GM12878 (cell line): ENCODE measurements at regions not wholly inside any gene's neighbourhood (a gene's known extent, or its start where the extent isn't known, plus 50 kb on each side); places are given as distances from the start of the nearest gene placed in this dataset.
"Not testable (repeated sequence)": the region's sequence is repeated elsewhere in the genome, so short reads cannot be mapped to it uniquely, and the experiment has no call there.

Experiments used
- ATAC-seq: fragments of 200-7000 bp; cut with Tn5 transposase; 3 replicates; pipeline ENCODE4 v1.9.1; 2020; ENCODE audit warnings: mild to moderate bottlenecking, moderate library complexity
- BruUV-seq: library from RNA; stranded (reverse); fragments of 400-500 nt; replicated peaks from 2 replicates; lab custom pipeline; 2021; lab: Mats Ljungman, UMichigan
- CTCF ChIA-PET: fragments of 300-600 bp; sonication (Branson Sonifier 250); formaldehyde crosslinking; extraction: SDS; loops from one replicate; lab custom pipeline; 2021; ENCODE audit warnings: inconsistent platforms; lab: Yijun Ruan, JAX
- POLR2A ChIA-PET: fragments of 350-600 bp; formaldehyde crosslinking; extraction: SDS; loops from one replicate; lab custom pipeline; 2021; ENCODE audit warnings: inconsistent platforms; lab: Charles Lee
- RAD21 ChIA-PET: fragments of 300-600 bp; sonication (Branson Sonifier 250); formaldehyde crosslinking; loops from one replicate; lab custom pipeline; 2023; ENCODE audit warnings: antibody characterized with exemption; ENCODE audit not compliant: unreplicated experiment; lab: Charles Lee
- SMC1A ChIA-PET: fragments of 300-600 bp; sonication (Branson Sonifier 250); formaldehyde crosslinking; loops from one replicate; lab custom pipeline; 2023; ENCODE audit not compliant: unreplicated experiment, uncharacterized antibody; lab: Charles Lee
- DNase-seq: peaks from one replicate; pipeline ENCODE4 v3.0.0-alpha.2; 2011; ENCODE audit warnings: low read depth, low spot score
- FAIRE-seq: peaks from 3 replicates; lab custom pipeline; 2011; peaks lifted over from hg19 to GRCh38; lab: Jason Lieb, UNC
- H2AFZ ChIP-seq: 2 replicates; pipeline ENCODE4 v1.6.0; 2011; ENCODE audit warnings: low read depth, low read length, control low read depth; ENCODE audit not compliant: control insufficient read depth
- H3K27ac ChIP-seq: 2 replicates; pipeline ENCODE4 v1.5.1; 2011; ENCODE audit warnings: control low read depth; ENCODE audit not compliant: control insufficient read depth, insufficient read depth
- H3K27me3 ChIP-seq, 2 experiments: replicated peaks in 1 of 2; 2 replicates each; pipeline versions ENCODE4 v1.6.0 to v1.6.1; 2011; ENCODE audit warnings: low read length in 1 of 2; ENCODE audit not compliant: control insufficient read depth in 2 of 2, insufficient read depth in 2 of 2
- H3K36me3 ChIP-seq, 2 experiments: 2 replicates each; pipeline ENCODE4 v1.5.1; 2011; ENCODE audit warnings: low read length in 1 of 2; ENCODE audit not compliant: control insufficient read depth in 2 of 2, insufficient read depth in 2 of 2
- H3K4me1 ChIP-seq: 2 replicates; pipeline ENCODE4 v1.6.1; 2011; ENCODE audit warnings: mild to moderate bottlenecking, low read length, moderate library complexity, mixed read lengths; ENCODE audit not compliant: control insufficient read depth, insufficient read depth
- H3K4me2 ChIP-seq: 2 replicates; pipeline ENCODE4 v1.6.0; 2011; ENCODE audit warnings: control low read depth; ENCODE audit not compliant: control insufficient read depth, insufficient read depth
- H3K4me3 ChIP-seq: fragments of 200-600 bp; sonication (generic); 2 replicates; pipeline ENCODE4 v1.5.1; 2016
- H3K79me2 ChIP-seq: 2 replicates; pipeline ENCODE4 v1.6.0; 2011; ENCODE audit warnings: low read length; ENCODE audit not compliant: control insufficient read depth, insufficient read depth
- H3K9ac ChIP-seq: 2 replicates; pipeline ENCODE4 v1.8.0; 2011; ENCODE audit warnings: low read length, control low read depth, mixed read lengths; ENCODE audit not compliant: control insufficient read depth, insufficient read depth
- H3K9me3 ChIP-seq: replicated peaks from 3 replicates; pipeline ENCODE4 v1.5.1; 2011; ENCODE audit warnings: mild to moderate bottlenecking, low read length; ENCODE audit not compliant: control insufficient read depth, insufficient read depth
- H4K20me1 ChIP-seq: 2 replicates; pipeline ENCODE4 v1.6.0; 2011; ENCODE audit not compliant: control insufficient read depth, insufficient read depth
- ASH2L ChIP-seq: fragments of 300-600, 200-600 bp; sonication (generic); IDR thresholded peaks from 2 replicates; pipeline ENCODE4 v1.6.1; 2017; ENCODE audit warnings: low read depth, mild to moderate bottlenecking, borderline replicate concordance
- BMI1 ChIP-seq: fragments of 450-650 bp; IDR thresholded peaks from 2 replicates; pipeline ENCODE4 v1.6.1; 2016; ENCODE audit warnings: mild to moderate bottlenecking, moderate library complexity, borderline replicate concordance
- ESRRA ChIP-seq: IDR thresholded peaks from 2 replicates; pipeline ENCODE4 v1.6.1; 2012; ENCODE audit warnings: mild to moderate bottlenecking, low read length, improper control_type of control experiment
- MTA2 ChIP-seq: fragments of 450-650 bp; IDR thresholded peaks from 2 replicates; pipeline ENCODE4 v1.6.1; 2016; ENCODE audit warnings: low read depth, mild to moderate bottlenecking, moderate library complexity
- NR2C1 ChIP-seq: fragments of 450-650 bp; IDR thresholded peaks from 2 replicates; pipeline ENCODE4 v1.6.1; 2017; ENCODE audit warnings: antibody characterized with exemption, mild to moderate bottlenecking, moderate library complexity
- PAX8 ChIP-seq: fragments of 450-650 bp; IDR thresholded peaks from 2 replicates; pipeline ENCODE4 v1.6.1; 2017; ENCODE audit warnings: mild to moderate bottlenecking, moderate library complexity
- PML ChIP-seq: IDR thresholded peaks from 2 replicates; pipeline ENCODE4 v1.6.1; 2012; ENCODE audit warnings: low read length, inconsistent platforms
- RFX5 ChIP-seq: IDR thresholded peaks from 2 replicates; pipeline ENCODE4 v1.6.1; 2011; ENCODE audit warnings: low read depth, low read length, improper control_type of control experiment
- SMARCA5 ChIP-seq: fragments of 450-650 bp; IDR thresholded peaks from 2 replicates; pipeline ENCODE4 v1.6.1; 2017; ENCODE audit warnings: mild to moderate bottlenecking
- STAT1 ChIP-seq: fragments of 450-650 bp; conservative IDR thresholded peaks from 2 replicates; pipeline ENCODE4 v1.6.1; 2014; ENCODE audit warnings: antibody characterized with exemption, mild to moderate bottlenecking
- ZNF24 ChIP-seq: fragments of 450-650 bp; IDR thresholded peaks from 2 replicates; pipeline ENCODE4 v1.6.1; 2017; ENCODE audit warnings: antibody characterized with exemption, mild to moderate bottlenecking
- WGBS: methylation state at CpG from one replicate; pipeline ENCODE4 v1.1.6; 2016; ENCODE audit warnings: low lambda C conversion rate; ENCODE audit not compliant: insufficient replicate concordance, insufficient coverage; ENCODE audit errors: missing lambda C conversion rate; 5-methylcytosine and 5-hydroxymethylcytosine counted together
- in situ Hi-C: fragments of 300-500 bp; cut with MboI; formaldehyde crosslinking; loops from 9 replicates; pipeline ENCODE4 v1.14.3; 2018; ENCODE audit warnings: mixed read lengths
- intact Hi-C: fragments of 100-400 bp; cut with micrococcal nuclease; formaldehyde crosslinking; loops from one replicate; pipeline ENCODE4 v1.14.2; 2022; ENCODE audit not compliant: unreplicated experiment
- TF ChIP-seq, protein P1 (sequence below): IDR thresholded peaks from 2 replicates; pipeline ENCODE4 v1.6.1; 2011; ENCODE audit warnings: low read depth, mild to moderate bottlenecking, low read length, moderate library complexity, borderline replicate concordance; ENCODE audit errors: extremely low read depth

DNA sequence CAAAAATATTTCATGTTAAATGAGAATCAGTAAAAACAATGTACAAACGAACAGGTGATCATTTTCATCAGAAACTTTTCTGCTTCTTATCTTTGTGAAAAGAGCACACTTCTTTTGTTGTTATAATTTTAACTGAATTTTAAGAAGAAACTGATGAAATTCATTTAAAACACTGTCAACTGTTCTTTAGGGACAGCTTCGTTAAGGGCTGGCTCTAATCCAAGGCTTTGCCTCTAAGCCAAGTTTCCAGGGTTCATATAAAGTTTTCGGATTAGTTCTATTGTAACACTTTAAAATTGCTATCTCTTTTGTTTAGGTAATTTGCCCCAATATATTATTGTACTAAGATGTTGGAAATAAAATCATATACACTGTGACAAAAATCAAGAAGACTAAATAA is 559.2 kb downstream of the TUSC1 start:
- in situ Hi-C loops, result no loop called here
- no peak overlapping the region for H2AFZ ChIP-seq
- H4K20me1 ChIP-seq, result no peaks in the 10 kb centered on the region
- DNase-seq (no peak), FAIRE-seq (no peak)
- no peak overlapping the region for H3K4me2 ChIP-seq
- WGBS, result 0% methylated on average over 3 of the region's 3 CpGs
- ChIA-PET SMC1A (no interaction called here), POLR2A (no interaction called here), RAD21 (no interaction called here)
- no peaks in the 10 kb centered on the region for H3K9me3 ChIP-seq
- no peaks in the 10 kb centered on the region for H3K36me3 ChIP-seq
- intact Hi-C loops, result loop anchor here (10.0 kb wide), 1 partner anchor 56 kb away; no protein-coding TSS in a partner anchor
- no peaks in the 10 kb centered on the region for H3K79me2 ChIP-seq
- no peak overlapping the region for H3K27ac ChIP-seq
- TF ChIP-seq STAT1, result no peak
- TF ChIP-seq MTA2, result no peak
- TF ChIP-seq, all 136 proteins: peak for 0
- BruUV-seq, result no TSS peak
- Histone ChIP-seq H3K4me3 (no peak overlapping the region), H3K27me3 (no peaks in the 10 kb centered on the region), H3K9ac (no peak overlapping the region), H3K4me1 (no peaks in the 10 kb centered on the region)
- CTCF ChIA-PET, result no interaction called here
- no peak for ATAC-seq

DNA sequence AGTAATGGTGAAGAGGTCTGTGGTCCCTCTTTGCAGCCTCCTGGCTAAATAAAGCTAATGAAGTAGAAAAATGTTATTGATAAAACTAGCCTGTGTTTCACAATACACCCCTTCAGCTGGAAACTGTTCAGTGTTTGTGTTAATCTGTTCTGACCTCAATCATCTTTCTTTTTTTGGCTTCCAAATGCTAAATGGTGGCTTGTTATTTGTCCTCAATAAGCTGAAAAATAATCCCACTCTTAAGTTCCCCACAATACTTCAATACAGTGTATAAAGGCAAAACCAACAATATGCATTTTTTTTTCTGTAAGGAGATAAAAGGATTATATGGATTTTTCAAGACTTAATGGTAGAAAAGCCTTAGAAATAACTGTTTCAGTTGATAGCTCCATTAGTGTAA is 560.5 kb downstream of the TUSC1 start:
- ChIA-PET POLR2A (no interaction called here), CTCF (no interaction called here), SMC1A (no interaction called here), RAD21 (no interaction called here)
- no peaks in the 10 kb centered on the region for H4K20me1 ChIP-seq
- H3K27ac ChIP-seq, result no peak overlapping the region
- H3K27me3 ChIP-seq, result no peaks in the 10 kb centered on the region
- no peaks in the 10 kb centered on the region for H3K36me3 ChIP-seq
- BruUV-seq, result no TSS peak
- no peak for FAIRE-seq
- H3K4me3 ChIP-seq, result no peak overlapping the region
- in situ Hi-C loops, result no loop called here
- no peaks in the 10 kb centered on the region for H3K79me2 ChIP-seq
- H3K9ac ChIP-seq, result no peak overlapping the region
- no peaks in the 10 kb centered on the region for H3K9me3 ChIP-seq
- TF ChIP-seq PAX8, result no peak
- no peak for TF ChIP-seq SMARCA5
- TF ChIP-seq PML, result no peak
- TF ChIP-seq BMI1, result no peak
- TF ChIP-seq ASH2L, result no peak
- TF ChIP-seq NR2C1, result no peak
- TF ChIP-seq ESRRA, result no peak
- TF ChIP-seq, protein P1, sequence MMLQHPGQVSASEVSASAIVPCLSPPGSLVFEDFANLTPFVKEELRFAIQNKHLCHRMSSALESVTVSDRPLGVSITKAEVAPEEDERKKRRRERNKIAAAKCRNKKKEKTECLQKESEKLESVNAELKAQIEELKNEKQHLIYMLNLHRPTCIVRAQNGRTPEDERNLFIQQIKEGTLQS, result no peak
- no peak for TF ChIP-seq RFX5
- no peak for TF ChIP-seq ZNF24
- no peak overlapping the region for H3K4me2 ChIP-seq
- H3K4me1 ChIP-seq, result no peaks in the 10 kb centered on the region
- H2AFZ ChIP-seq, result no peak overlapping the region
- no peak for ATAC-seq
- no peak for DNase-seq
- intact Hi-C loops, result loop anchor here (10.0 kb wide), 1 partner anchor 57 kb away; no protein-coding TSS in a partner anchor

DNA sequence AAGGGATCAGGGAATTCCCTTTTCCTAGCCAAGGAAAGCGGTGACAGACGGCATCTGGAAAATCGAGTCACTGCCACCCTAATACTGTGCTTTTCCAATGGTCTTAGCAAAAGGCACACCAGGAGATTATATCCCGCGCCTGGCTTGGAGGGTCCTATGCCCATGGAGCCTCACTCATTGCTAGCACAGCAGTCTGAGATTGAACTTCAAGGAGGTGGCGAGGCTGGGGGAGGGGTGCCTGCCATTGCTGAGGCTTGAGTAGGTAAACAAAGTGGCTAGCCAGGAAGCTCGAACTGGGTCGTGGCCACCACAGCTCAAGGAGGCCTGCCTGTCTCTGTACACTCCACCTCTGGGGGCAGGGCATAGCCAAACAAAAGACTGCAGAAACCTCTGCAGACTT is 556.5 kb upstream of the IZUMO3 start:
- H3K4me3 ChIP-seq, H4K20me1 ChIP-seq, H3K4me2 ChIP-seq, H3K9ac ChIP-seq, ATAC-seq, H3K79me2 ChIP-seq, H3K36me3 ChIP-seq, H3K27ac ChIP-seq, POLR2A ChIA-PET, H3K27me3 ChIP-seq, CTCF ChIA-PET, FAIRE-seq, H2AFZ ChIP-seq, RAD21 ChIA-PET, DNase-seq, H3K4me1 ChIP-seq, intact Hi-C loops, H3K9me3 ChIP-seq, SMC1A ChIA-PET, BruUV-seq: not testable (repeated sequence)
- in situ Hi-C loops, result loop anchor here (10.0 kb wide), 1 partner anchor 57 kb away; no protein-coding TSS in a partner anchor
- WGBS, result 43% methylated on average over 8 of the region's 8 CpGs
